22Rv1 (cell line): ENCODE measurements at regions not wholly inside any gene's neighbourhood (a gene's known extent, or its start where the extent isn't known, plus 50 kb on each side); places are given as distances from the start of the nearest gene placed in this dataset.

Experiments
- ZFX ChIP-seq: fragments of 450-650 bp; IDR thresholded peaks from 2 replicates; pipeline ENCODE4 v1.6.1; 2017; ENCODE audit warnings: antibody characterized with exemption, borderline replicate concordance
- TF ChIP-seq, protein P1 (sequence below): fragments of 450-650 bp; IDR thresholded peaks from 2 replicates; pipeline ENCODE4 v1.5.1; 2017; ENCODE audit warnings: mild to moderate bottlenecking

DNA sequence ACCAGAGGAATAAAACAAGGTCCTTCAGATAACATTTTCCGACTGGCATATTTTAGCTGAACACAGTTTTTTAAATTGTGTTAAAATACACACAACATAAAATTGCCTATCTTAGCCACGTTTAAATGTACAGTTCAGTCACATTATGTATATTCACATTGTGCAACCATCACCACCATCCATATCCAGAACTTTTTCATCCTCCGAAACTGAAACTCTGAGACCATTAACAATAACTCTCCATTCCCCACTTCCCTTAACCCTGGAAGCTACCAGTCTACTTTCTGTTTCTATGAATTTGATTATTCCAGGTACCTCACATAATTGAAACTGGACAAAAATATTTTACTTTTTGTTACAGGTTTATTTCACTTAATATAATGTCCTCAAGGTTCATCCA is 213.3 kb downstream of the ETS1 start:
- TF ChIP-seq, protein P1, sequence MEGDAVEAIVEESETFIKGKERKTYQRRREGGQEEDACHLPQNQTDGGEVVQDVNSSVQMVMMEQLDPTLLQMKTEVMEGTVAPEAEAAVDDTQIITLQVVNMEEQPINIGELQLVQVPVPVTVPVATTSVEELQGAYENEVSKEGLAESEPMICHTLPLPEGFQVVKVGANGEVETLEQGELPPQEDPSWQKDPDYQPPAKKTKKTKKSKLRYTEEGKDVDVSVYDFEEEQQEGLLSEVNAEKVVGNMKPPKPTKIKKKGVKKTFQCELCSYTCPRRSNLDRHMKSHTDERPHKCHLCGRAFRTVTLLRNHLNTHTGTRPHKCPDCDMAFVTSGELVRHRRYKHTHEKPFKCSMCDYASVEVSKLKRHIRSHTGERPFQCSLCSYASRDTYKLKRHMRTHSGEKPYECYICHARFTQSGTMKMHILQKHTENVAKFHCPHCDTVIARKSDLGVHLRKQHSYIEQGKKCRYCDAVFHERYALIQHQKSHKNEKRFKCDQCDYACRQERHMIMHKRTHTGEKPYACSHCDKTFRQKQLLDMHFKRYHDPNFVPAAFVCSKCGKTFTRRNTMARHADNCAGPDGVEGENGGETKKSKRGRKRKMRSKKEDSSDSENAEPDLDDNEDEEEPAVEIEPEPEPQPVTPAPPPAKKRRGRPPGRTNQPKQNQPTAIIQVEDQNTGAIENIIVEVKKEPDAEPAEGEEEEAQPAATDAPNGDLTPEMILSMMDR, result no peak
- no peak for TF ChIP-seq ZFX
